ENCODE measurements at regions not wholly inside any gene's neighbourhood (a gene's known extent, or its start where the extent isn't known, plus 50 kb on each side); places are given as distances from the start of the nearest gene placed in this dataset.

DNA sequence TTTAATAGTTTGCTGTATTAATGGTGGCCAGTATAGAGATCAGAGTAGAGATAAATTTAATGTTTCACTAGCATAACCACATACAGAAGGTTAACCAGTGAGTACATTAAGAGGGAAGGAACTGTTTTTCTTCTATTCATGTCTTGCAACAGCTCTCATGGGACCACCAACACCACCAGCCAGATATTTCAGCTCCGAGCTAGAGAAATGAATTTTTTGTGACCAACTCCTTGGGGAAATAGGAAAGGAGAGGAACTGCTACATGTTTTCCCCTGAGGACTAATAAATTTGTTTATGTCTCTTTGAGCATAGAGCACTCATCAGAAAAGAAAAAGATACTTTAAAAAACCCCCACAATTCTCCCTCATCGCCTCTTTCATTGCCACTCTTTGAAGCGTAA is 247.5 kb downstream of the MBNL1 start:
- no peaks in the 10 kb centered on the region for H3K27me3 ChIP-seq (ENCODE audit: insufficient read depth, poor library complexity, severe bottlenecking)
- TF ChIP-seq GABPA (IDR thresholded peaks at IDR 0.05; ENCODE audit: low read depth): no peak
- TF ChIP-seq POLR2AphosphoS5 (IDR thresholded peaks at IDR 0.05; ENCODE audit: low read depth): no peak
- TF ChIP-seq SPI1 (IDR thresholded peaks at IDR 0.05; ENCODE audit: borderline replicate concordance, low read depth): no peak
- TF ChIP-seq CTCF (IDR thresholded peaks at IDR 0.05; ENCODE audit: insufficient read depth, low read length): no peak
- TF ChIP-seq, protein P1, sequence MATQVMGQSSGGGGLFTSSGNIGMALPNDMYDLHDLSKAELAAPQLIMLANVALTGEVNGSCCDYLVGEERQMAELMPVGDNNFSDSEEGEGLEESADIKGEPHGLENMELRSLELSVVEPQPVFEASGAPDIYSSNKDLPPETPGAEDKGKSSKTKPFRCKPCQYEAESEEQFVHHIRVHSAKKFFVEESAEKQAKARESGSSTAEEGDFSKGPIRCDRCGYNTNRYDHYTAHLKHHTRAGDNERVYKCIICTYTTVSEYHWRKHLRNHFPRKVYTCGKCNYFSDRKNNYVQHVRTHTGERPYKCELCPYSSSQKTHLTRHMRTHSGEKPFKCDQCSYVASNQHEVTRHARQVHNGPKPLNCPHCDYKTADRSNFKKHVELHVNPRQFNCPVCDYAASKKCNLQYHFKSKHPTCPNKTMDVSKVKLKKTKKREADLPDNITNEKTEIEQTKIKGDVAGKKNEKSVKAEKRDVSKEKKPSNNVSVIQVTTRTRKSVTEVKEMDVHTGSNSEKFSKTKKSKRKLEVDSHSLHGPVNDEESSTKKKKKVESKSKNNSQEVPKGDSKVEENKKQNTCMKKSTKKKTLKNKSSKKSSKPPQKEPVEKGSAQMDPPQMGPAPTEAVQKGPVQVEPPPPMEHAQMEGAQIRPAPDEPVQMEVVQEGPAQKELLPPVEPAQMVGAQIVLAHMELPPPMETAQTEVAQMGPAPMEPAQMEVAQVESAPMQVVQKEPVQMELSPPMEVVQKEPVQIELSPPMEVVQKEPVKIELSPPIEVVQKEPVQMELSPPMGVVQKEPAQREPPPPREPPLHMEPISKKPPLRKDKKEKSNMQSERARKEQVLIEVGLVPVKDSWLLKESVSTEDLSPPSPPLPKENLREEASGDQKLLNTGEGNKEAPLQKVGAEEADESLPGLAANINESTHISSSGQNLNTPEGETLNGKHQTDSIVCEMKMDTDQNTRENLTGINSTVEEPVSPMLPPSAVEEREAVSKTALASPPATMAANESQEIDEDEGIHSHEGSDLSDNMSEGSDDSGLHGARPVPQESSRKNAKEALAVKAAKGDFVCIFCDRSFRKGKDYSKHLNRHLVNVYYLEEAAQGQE (IDR thresholded peaks at IDR 0.05; ENCODE audit: insufficient replicate concordance, low read depth): no peak
- H3K4me3 ChIP-seq (replicated peaks; ENCODE audit: insufficient read depth, low read length): no peak overlapping the region
- no peak for DNase-seq (ENCODE audit: low read depth in 1 of 2, low spot score in 1 of 2)
- H3K27ac ChIP-seq (replicated peaks): no peak overlapping the region

- no peak overlapping the region for H3K27ac ChIP-seq (replicated peaks)
- H3K27me3 ChIP-seq (ENCODE audit: insufficient read depth, poor library complexity, severe bottlenecking): no peaks in the 10 kb centered on the region
- H3K4me3 ChIP-seq (replicated peaks; ENCODE audit: insufficient read depth, low read length): no peak overlapping the region
- no peak for DNase-seq (ENCODE audit: low read depth in 1 of 2, low spot score in 1 of 2)
- TF ChIP-seq, protein P1 (IDR thresholded peaks at IDR 0.05; ENCODE audit: insufficient replicate concordance, low read depth): no peak
- no peak for TF ChIP-seq SPI1 (IDR thresholded peaks at IDR 0.05; ENCODE audit: borderline replicate concordance, low read depth)
- no peak for TF ChIP-seq GABPA (IDR thresholded peaks at IDR 0.05; ENCODE audit: low read depth)
- TF ChIP-seq POLR2AphosphoS5 (IDR thresholded peaks at IDR 0.05; ENCODE audit: low read depth): no peak
- TF ChIP-seq CTCF (IDR thresholded peaks at IDR 0.05; ENCODE audit: insufficient read depth, low read length): no peak
These were observed 248.8 kb downstream of the MBNL1 start for GRCh38 chr3:152517502-152517901.

- H3K4me3 ChIP-seq (replicated peaks; ENCODE audit: insufficient read depth, low read length): no peak overlapping the region
- no peak for TF ChIP-seq POLR2AphosphoS5 (IDR thresholded peaks at IDR 0.05; ENCODE audit: low read depth)
- TF ChIP-seq GABPA (IDR thresholded peaks at IDR 0.05; ENCODE audit: low read depth): no peak
- TF ChIP-seq CTCF (IDR thresholded peaks at IDR 0.05; ENCODE audit: insufficient read depth, low read length): no peak
- TF ChIP-seq SPI1 (IDR thresholded peaks at IDR 0.05; ENCODE audit: borderline replicate concordance, low read depth): no peak
- TF ChIP-seq, protein P1 (IDR thresholded peaks at IDR 0.05; ENCODE audit: insufficient replicate concordance, low read depth): no peak
- H3K27me3 ChIP-seq (ENCODE audit: insufficient read depth, poor library complexity, severe bottlenecking): no peaks in the 10 kb centered on the region
- no peak for DNase-seq (ENCODE audit: low read depth in 1 of 2, low spot score in 1 of 2)
- H3K27ac ChIP-seq (replicated peaks): no peak overlapping the region
These were observed 249.6 kb downstream of the MBNL1 start for GRCh38 chr3:152518346-152518745.
